Fibroblast of lung (primary cell): ENCODE measurements at regions not wholly inside any gene's neighbourhood (a gene's known extent, or its start where the extent isn't known, plus 50 kb on each side); places are given as distances from the start of the nearest gene placed in this dataset.

Experiments used
- CTCF ChIP-seq, 2 donors: IDR thresholded peaks in 1 of 2; conservative IDR thresholded peaks in 1 of 2; 1 replicate in 1 of 2; 2 replicates in 1 of 2; pipeline ENCODE4 v1.5.1; 2011 to 2012; ENCODE audit warnings: low read length in 2 of 2, control low read depth in 1 of 2, inconsistent platforms in 1 of 2, low read depth in 1 of 2, mild to moderate bottlenecking in 1 of 2
- EZH2 ChIP-seq: IDR thresholded peaks from 2 replicates; pipeline ENCODE4 v1.5.1; 2012; ENCODE audit warnings: low read length, control low read depth, mild to moderate bottlenecking; ENCODE audit errors: missing control alignments

- no peak for TF ChIP-seq CTCF (conservative IDR thresholded peaks at IDR 0.05 in 1 of 2, IDR thresholded peaks at IDR 0.05 in 1 of 2; ENCODE audit: low read depth in 1 of 2, low read length in 2 of 2)
- no peak for TF ChIP-seq EZH2
These were observed 313.6 kb downstream of the PRELID2 start for GRCh38 chr5:145521523-145521922.
